ENCODE measurements at regions not wholly inside any gene's neighbourhood (a gene's known extent, or its start where the extent isn't known, plus 50 kb on each side); places are given as distances from the start of the nearest gene placed in this dataset.

DNA sequence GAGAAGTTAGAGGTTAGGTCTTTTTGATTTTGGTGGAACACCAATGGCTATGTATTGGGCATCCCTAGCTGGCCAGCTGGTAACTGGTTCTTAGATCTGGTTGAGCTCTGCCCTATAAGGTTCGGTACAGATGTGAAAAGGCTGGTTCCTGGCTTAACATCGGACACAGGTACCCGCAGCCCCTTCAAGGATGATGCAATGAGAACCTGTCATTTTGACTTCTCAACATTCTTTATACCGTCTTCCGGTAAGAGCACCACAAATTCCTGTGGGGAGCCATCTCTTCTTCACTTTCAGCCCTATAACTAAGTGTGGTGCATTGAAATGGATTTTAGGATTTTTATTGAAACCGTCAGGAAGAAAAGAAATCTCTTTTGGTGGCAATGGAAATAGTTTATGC lies 222.8 kb downstream of the ADAMTS9 start:
- no peak for DNase-seq
- H3K4me3 Mint-ChIP-seq, result no peak overlapping the region
- no peak overlapping the region for H3K27ac Mint-ChIP-seq
- no peaks in the 10 kb centered on the region for H3K9me3 Mint-ChIP-seq
- peaks cover 6% of the 10 kb centered on the region for H3K27me3 Mint-ChIP-seq (ENCODE audit: low read depth, poor library complexity)
- H3K36me3 Mint-ChIP-seq (ENCODE audit: low read depth), result no peaks in the 10 kb centered on the region
- TF ChIP-seq, protein P1, sequence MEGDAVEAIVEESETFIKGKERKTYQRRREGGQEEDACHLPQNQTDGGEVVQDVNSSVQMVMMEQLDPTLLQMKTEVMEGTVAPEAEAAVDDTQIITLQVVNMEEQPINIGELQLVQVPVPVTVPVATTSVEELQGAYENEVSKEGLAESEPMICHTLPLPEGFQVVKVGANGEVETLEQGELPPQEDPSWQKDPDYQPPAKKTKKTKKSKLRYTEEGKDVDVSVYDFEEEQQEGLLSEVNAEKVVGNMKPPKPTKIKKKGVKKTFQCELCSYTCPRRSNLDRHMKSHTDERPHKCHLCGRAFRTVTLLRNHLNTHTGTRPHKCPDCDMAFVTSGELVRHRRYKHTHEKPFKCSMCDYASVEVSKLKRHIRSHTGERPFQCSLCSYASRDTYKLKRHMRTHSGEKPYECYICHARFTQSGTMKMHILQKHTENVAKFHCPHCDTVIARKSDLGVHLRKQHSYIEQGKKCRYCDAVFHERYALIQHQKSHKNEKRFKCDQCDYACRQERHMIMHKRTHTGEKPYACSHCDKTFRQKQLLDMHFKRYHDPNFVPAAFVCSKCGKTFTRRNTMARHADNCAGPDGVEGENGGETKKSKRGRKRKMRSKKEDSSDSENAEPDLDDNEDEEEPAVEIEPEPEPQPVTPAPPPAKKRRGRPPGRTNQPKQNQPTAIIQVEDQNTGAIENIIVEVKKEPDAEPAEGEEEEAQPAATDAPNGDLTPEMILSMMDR (IDR thresholded peaks at IDR 0.05), result no peak
- H3K4me1 Mint-ChIP-seq, result peaks cover 61% of the 10 kb centered on the region

DNA sequence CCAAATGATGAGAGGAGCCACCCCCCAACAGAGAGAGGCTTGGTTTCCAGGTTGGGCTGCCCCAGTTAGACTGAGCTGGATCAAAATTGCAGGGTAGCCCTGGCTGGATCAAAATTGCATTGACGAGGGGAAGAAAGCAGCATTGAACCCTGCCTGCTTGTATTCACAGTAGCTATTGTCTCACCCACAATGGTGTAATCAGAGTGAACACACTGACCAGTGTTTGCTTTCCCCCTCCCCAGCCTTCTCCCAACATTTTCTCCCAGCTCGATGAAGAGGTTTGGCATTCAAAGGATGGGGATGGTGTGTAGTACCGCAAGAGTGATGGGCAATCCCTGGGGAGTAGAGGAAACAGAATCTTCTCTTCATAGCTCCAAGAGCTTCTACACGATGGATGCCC lies 223.8 kb downstream of the ADAMTS9 start:
- Mint-ChIP-seq H3K36me3 (ENCODE audit: low read depth) (no peaks in the 10 kb centered on the region), H3K4me1 (peaks cover 55% of the 10 kb centered on the region), H3K27me3 (ENCODE audit: low read depth, poor library complexity) (peaks cover 6% of the 10 kb centered on the region), H3K27ac (no peak overlapping the region), H3K4me3 (no peak overlapping the region), H3K9me3 (no peaks in the 10 kb centered on the region)
- TF ChIP-seq, protein P1 (IDR thresholded peaks at IDR 0.05), result no peak
- DNase-seq, result no peak

DNA sequence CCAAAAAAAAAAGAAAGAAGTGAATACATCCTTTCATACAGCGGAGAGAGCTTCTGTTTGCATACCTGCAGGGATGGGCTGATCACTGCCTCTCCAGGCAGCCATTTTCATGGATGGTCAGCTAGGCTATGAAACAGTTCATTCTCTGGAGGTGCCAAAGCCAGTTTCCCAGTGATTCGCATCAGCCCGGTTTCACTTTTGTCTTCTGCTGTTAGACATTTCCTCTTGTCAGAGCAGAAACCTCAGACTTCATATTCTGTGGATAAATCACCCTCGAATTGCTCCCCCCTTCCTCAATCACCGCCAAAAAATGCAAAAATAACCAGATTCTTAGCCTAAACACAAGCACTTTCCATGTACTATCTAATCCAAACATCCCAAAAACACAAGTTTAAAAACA lies 225.6 kb downstream of the ADAMTS9 start:
- H3K9me3 Mint-ChIP-seq, result no peaks in the 10 kb centered on the region
- H3K36me3 Mint-ChIP-seq (ENCODE audit: low read depth), result no peaks in the 10 kb centered on the region
- no peak overlapping the region for H3K4me3 Mint-ChIP-seq
- no peak overlapping the region for H3K27ac Mint-ChIP-seq
- no peak for DNase-seq
- TF ChIP-seq, protein P1 (IDR thresholded peaks at IDR 0.05), result no peak
- peaks cover 6% of the 10 kb centered on the region for H3K27me3 Mint-ChIP-seq (ENCODE audit: low read depth, poor library complexity)
- peaks cover 51% of the 10 kb centered on the region for H3K4me1 Mint-ChIP-seq

DNA sequence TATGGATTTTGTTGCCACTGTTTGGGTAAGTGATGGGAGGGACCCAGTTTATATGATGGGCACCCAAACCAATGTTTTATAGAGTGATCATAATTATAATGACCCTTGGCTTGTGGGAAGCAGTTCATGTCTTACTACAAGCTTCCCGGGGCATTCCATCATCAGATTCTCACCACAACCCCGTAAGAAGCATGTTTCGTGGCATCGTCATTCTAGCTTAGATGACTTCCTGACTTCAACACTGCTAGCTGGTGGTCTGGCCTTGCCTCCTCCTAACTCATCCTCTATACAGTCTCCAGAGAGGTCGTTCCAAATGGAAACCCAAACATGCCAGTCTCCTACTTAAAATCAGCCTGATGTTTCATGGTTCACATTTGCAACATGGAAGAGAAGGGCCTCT lies 226.9 kb downstream of the ADAMTS9 start:
- H3K36me3 Mint-ChIP-seq (ENCODE audit: low read depth), result no peaks in the 10 kb centered on the region
- no peak overlapping the region for H3K4me3 Mint-ChIP-seq
- peaks cover 6% of the 10 kb centered on the region for H3K27me3 Mint-ChIP-seq (ENCODE audit: low read depth, poor library complexity)
- H3K27ac Mint-ChIP-seq, result peak overlapping the region; percentile 5
- no peak for DNase-seq
- TF ChIP-seq, protein P1 (IDR thresholded peaks at IDR 0.05), result no peak
- no peaks in the 10 kb centered on the region for H3K9me3 Mint-ChIP-seq
- peaks cover 59% of the 10 kb centered on the region for H3K4me1 Mint-ChIP-seq

DNA sequence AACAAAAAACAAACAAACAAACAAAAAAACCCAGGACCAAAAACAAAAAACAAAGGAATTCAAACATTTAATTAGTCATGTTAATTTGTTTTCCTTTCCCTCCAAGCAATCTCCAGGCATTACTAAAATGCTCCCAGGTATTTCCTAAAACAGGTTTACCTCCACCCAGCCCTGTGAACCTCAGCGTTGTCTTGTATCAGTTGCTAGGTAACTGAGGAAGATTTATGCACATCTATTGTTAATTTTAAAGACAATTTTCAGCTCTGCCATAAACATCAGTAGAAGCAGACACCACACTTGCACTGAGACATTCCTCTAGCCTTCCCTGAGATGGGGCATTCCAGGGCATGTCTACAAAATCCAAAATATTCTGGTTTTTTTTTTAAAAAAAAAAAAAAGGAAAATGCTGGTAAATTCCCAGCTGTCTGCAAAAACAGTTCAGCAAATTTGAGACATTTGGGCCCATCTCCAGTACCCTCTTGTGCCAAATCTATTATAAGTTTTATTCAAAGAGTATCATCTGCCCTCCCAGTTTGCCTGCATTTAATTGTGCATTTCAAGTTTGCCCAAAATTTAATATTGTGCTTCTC lies 227.6 kb downstream of the ADAMTS9 start:
- Mint-ChIP-seq H3K27me3 (ENCODE audit: low read depth, poor library complexity) (peaks cover 6% of the 10 kb centered on the region), H3K4me3 (no peak overlapping the region), H3K36me3 (ENCODE audit: low read depth) (no peaks in the 10 kb centered on the region), H3K4me1 (peaks cover 65% of the 10 kb centered on the region), H3K9me3 (no peaks in the 10 kb centered on the region), H3K27ac (no peak overlapping the region)
- TF ChIP-seq, protein P1 (IDR thresholded peaks at IDR 0.05), result no peak
- no peak for DNase-seq

DNA sequence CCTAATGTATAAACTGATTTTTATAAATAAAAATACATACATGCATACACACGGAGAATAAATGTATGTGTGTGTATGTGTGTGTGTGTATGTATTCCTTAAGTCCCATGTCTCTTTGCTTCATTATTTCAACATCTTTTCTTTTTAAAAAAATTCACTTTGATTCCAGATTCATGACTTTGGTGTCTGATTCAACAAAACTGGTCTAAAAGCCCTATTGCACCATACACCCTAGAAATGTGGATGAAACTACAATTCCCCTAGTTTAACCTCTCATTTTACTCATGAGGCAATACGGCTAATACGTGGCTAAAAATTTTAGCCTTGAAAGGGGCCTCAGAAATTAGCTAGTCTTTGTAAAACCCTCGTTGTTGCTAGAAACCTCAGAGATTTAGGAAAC lies 228.1 kb downstream of the ADAMTS9 start:
- no peak overlapping the region for H3K4me3 Mint-ChIP-seq
- TF ChIP-seq, protein P1 (IDR thresholded peaks at IDR 0.05), result no peak
- peaks cover 6% of the 10 kb centered on the region for H3K27me3 Mint-ChIP-seq (ENCODE audit: low read depth, poor library complexity)
- no peaks in the 10 kb centered on the region for H3K36me3 Mint-ChIP-seq (ENCODE audit: low read depth)
- H3K27ac Mint-ChIP-seq, result no peak overlapping the region
- no peaks in the 10 kb centered on the region for H3K9me3 Mint-ChIP-seq
- H3K4me1 Mint-ChIP-seq, result peaks cover 65% of the 10 kb centered on the region
- no peak for DNase-seq
